MM.1S (cell line): ENCODE measurements at regions not wholly inside any gene's neighbourhood (a gene's known extent, or its start where the extent isn't known, plus 50 kb on each side); places are given as distances from the start of the nearest gene placed in this dataset.

Experiments
- DNase-seq: peaks from one replicate; pipeline ENCODE4 v3.0.0-alpha.2; 2015
- H2AFZ ChIP-seq: fragments of 300-600 bp; sonication (generic); 2 replicates; pipeline ENCODE4 v1.6.0; 2016; ENCODE audit warnings: antibody characterized with exemption, low read length
- H3F3A ChIP-seq: fragments of 300-600 bp; sonication (generic); 2 replicates; pipeline ENCODE4 v1.6.1; 2016; ENCODE audit warnings: mild to moderate bottlenecking, antibody characterized with exemption, low read length, moderate library complexity, mixed read lengths; ENCODE audit not compliant: insufficient read depth
- H3K27ac ChIP-seq: fragments of 300-600 bp; sonication (generic); 2 replicates; pipeline ENCODE4 v1.5.1; 2016; ENCODE audit warnings: mild to moderate bottlenecking, low read length
- H3K27me3 ChIP-seq: fragments of 300-600 bp; sonication (generic); replicated peaks from 2 replicates; pipeline ENCODE4 v1.6.0; 2016; ENCODE audit warnings: low read length; ENCODE audit not compliant: insufficient read depth
- H3K36me3 ChIP-seq: fragments of 300-600 bp; sonication (generic); replicated peaks from 2 replicates; pipeline ENCODE4 v1.6.1; 2016; ENCODE audit warnings: mild to moderate bottlenecking, low read length, mixed read lengths; ENCODE audit not compliant: insufficient read depth
- H3K4me1 ChIP-seq: fragments of 300-600 bp; sonication (generic); 2 replicates; pipeline ENCODE4 v1.6.1; 2016; ENCODE audit warnings: low read length, mixed read lengths
- H3K4me2 ChIP-seq: fragments of 300-600 bp; sonication (generic); 2 replicates; pipeline ENCODE4 v1.6.0; 2016; ENCODE audit warnings: low read depth, low read length
- H3K4me3 ChIP-seq: fragments of 300-600 bp; sonication (generic); 2 replicates; pipeline ENCODE4 v1.5.1; 2016; ENCODE audit warnings: low read length, mixed read lengths
- H3K79me2 ChIP-seq: fragments of 300-600 bp; sonication (generic); 2 replicates; pipeline ENCODE4 v1.6.1; 2016; ENCODE audit warnings: mixed run types, low read length, mixed read lengths
- H3K9ac ChIP-seq: fragments of 300-600 bp; sonication (generic); 2 replicates; pipeline ENCODE4 v1.6.1; 2016; ENCODE audit warnings: low read length, mixed read lengths
- H3K9me2 ChIP-seq: fragments of 300-600 bp; sonication (generic); replicated peaks from 2 replicates; pipeline ENCODE4 v1.6.1; 2016; ENCODE audit warnings: mild to moderate bottlenecking, low read length, mixed read lengths; ENCODE audit not compliant: insufficient read depth
- H3K9me3 ChIP-seq: fragments of 300-600 bp; sonication (generic); replicated peaks from 2 replicates; pipeline ENCODE4 v1.6.1; 2016; ENCODE audit warnings: mild to moderate bottlenecking, low read length, mixed read lengths; ENCODE audit not compliant: insufficient read depth
- H4K20me1 ChIP-seq: fragments of 300-600 bp; sonication (generic); 2 replicates; pipeline ENCODE4 v1.6.1; 2016; ENCODE audit warnings: mild to moderate bottlenecking, low read length, moderate library complexity, mixed read lengths; ENCODE audit not compliant: insufficient read depth
- EZH2 ChIP-seq: fragments of 300-600 bp; sonication (generic); optimal IDR thresholded peaks from 2 replicates; pipeline ENCODE3; 2017; ENCODE audit warnings: low read depth, mild to moderate bottlenecking, antibody characterized with exemption, low read length, mixed read lengths
- EZH2phosphoT487 ChIP-seq: fragments of 300-600 bp; sonication (generic); IDR thresholded peaks from 2 replicates; pipeline ENCODE4 v1.6.1; 2018; ENCODE audit warnings: antibody characterized with exemption, low read length
- TF ChIP-seq, protein P1 (sequence below): fragments of 300-600 bp; sonication (generic); IDR thresholded peaks from 2 replicates; pipeline ENCODE4 v1.5.1; 2016; ENCODE audit warnings: antibody characterized with exemption, low read length, mixed read lengths

DNA sequence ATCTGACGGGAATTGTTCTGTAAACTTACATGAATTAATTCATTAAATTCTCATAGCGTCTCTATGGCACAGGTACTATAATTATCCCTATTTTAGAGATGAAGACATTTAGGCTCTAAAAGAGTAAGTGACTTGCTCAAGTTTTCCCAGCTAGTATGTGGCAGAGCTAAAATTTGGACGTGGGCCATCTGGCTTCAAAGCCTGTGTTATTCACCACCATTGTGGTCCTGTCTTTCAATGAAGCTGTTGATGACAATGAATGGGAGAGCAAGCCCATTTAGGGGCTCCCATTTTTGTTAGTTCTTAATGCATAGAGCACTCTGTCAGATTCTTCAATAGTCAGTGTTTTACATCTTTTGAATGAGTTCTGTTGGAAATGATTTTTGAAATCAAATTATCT lies 236.0 kb upstream of the CD180 start:
- DNase-seq: no peak
- H3K4me1 ChIP-seq: no peaks in the 10 kb centered on the region

DNA sequence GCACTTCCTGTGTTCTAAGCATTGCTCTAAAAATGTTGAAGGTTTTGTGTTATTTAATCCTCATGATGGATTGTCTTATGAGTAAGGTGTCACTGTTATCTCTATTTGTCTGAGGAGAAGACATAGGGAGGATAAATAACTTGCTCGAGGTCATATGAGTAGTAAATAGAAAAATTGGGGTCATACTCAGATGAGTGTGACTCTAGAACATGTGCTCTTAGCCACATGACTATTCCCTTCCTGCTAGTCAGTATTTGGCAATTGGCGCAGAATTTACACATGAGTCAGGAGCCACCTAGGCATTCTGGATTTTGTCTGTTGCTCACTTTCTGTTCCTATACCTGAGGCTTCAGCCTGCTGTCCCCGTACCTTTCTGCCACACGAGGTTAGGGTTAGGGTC lies 234.6 kb upstream of the CD180 start:
- Histone ChIP-seq H2AFZ (no peak overlapping the region), H3K27me3 (no peaks in the 10 kb centered on the region)

More for the DNA sequence above, 236.0 kb upstream of the CD180 start:
- Histone ChIP-seq H3K9me2 (no peaks in the 10 kb centered on the region), H3K27ac (no peak overlapping the region), H2AFZ (no peak overlapping the region), H3K9ac (no peak overlapping the region), H3K4me3 (no peak overlapping the region), H3K27me3 (no peaks in the 10 kb centered on the region), H3K79me2 (no peaks in the 10 kb centered on the region), H3K9me3 (no peaks in the 10 kb centered on the region), H3K36me3 (no peaks in the 10 kb centered on the region), H3K4me2 (no peak overlapping the region), H4K20me1 (no peaks in the 10 kb centered on the region), H3F3A (no peaks in the 10 kb centered on the region)
- TF ChIP-seq EZH2phosphoT487 (no peak), EZH2 (no peak)
- TF ChIP-seq, protein P1, sequence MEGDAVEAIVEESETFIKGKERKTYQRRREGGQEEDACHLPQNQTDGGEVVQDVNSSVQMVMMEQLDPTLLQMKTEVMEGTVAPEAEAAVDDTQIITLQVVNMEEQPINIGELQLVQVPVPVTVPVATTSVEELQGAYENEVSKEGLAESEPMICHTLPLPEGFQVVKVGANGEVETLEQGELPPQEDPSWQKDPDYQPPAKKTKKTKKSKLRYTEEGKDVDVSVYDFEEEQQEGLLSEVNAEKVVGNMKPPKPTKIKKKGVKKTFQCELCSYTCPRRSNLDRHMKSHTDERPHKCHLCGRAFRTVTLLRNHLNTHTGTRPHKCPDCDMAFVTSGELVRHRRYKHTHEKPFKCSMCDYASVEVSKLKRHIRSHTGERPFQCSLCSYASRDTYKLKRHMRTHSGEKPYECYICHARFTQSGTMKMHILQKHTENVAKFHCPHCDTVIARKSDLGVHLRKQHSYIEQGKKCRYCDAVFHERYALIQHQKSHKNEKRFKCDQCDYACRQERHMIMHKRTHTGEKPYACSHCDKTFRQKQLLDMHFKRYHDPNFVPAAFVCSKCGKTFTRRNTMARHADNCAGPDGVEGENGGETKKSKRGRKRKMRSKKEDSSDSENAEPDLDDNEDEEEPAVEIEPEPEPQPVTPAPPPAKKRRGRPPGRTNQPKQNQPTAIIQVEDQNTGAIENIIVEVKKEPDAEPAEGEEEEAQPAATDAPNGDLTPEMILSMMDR: no peak

DNA sequence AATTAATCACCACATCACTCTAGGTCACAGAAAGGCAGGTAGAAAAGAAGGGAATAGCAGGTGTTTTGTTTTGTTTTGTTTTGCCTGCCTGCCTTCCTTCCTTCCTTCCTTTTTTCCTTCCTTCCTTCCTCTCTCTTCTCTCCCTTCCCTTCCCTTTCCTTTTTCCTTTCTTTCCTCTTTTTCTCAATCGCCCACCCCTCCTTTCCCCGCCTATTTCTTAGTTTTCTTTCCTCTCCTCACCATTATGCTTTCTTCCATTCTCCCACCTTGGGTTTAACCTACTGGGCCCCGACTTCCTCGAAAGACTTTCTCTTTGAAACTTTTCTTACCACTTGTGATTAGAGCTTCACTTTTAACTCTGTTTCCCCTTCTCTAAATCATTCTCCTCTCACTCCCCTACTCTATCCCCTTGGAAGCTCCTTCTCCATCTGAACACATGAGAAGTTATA lies 231.3 kb upstream of the CD180 start:
- Histone ChIP-seq H3F3A (no peaks in the 10 kb centered on the region), H3K9ac (no peak overlapping the region), H2AFZ (no peak overlapping the region), H4K20me1 (no peaks in the 10 kb centered on the region), H3K4me3 (no peak overlapping the region), H3K79me2 (no peaks in the 10 kb centered on the region), H3K4me2 (no peak overlapping the region), H3K27ac (no peak overlapping the region), H3K9me3 (no peaks in the 10 kb centered on the region), H3K4me1 (no peaks in the 10 kb centered on the region), H3K36me3 (no peaks in the 10 kb centered on the region), H3K27me3 (no peaks in the 10 kb centered on the region), H3K9me2 (no peaks in the 10 kb centered on the region)
- no peak for DNase-seq
- TF ChIP-seq EZH2phosphoT487 (no peak), EZH2 (no peak)
- TF ChIP-seq, protein P1: no peak

More for the DNA sequence above, 234.6 kb upstream of the CD180 start:
- TF ChIP-seq EZH2: no peak
- TF ChIP-seq, protein P1: no peak
- TF ChIP-seq EZH2phosphoT487: no peak
- Histone ChIP-seq H4K20me1 (no peaks in the 10 kb centered on the region), H3F3A (no peaks in the 10 kb centered on the region), H3K79me2 (no peaks in the 10 kb centered on the region), H3K4me1 (no peaks in the 10 kb centered on the region), H3K27ac (no peak overlapping the region), H3K36me3 (no peaks in the 10 kb centered on the region), H3K4me2 (no peak overlapping the region), H3K9ac (no peak overlapping the region), H3K9me2 (no peaks in the 10 kb centered on the region), H3K9me3 (no peaks in the 10 kb centered on the region), H3K4me3 (no peak overlapping the region)
- DNase-seq: no peak
